Mammary epithelial cell (primary cell): ENCODE measurements at regions not wholly inside any gene's neighbourhood (a gene's known extent, or its start where the extent isn't known, plus 50 kb on each side); places are given as distances from the start of the nearest gene placed in this dataset.

Experiments
- CTCF ChIP-seq, 2 donors: IDR thresholded peaks in 1 of 2; conservative IDR thresholded peaks in 1 of 2; 2 replicates each; pipeline ENCODE4 v1.5.1; 2011 to 2012; ENCODE audit warnings: inconsistent platforms in 2 of 2, low read length in 2 of 2, mild to moderate bottlenecking in 2 of 2, control low read depth in 1 of 2, low read depth in 1 of 2; ENCODE audit not compliant: insufficient read depth in 1 of 2; ENCODE audit errors: extremely low read depth in 1 of 2
- EZH2 ChIP-seq: IDR thresholded peaks from 2 replicates; pipeline ENCODE4 v1.6.1; 2012; ENCODE audit warnings: low read length, inconsistent platforms, borderline replicate concordance

GRCh38 chr9:12922224-12922866 is 147.5 kb downstream of the LURAP1L start:
- peak; percentile 10 for TF ChIP-seq CTCF (conservative IDR thresholded peaks at IDR 0.05 in 1 of 2, IDR thresholded peaks at IDR 0.05 in 1 of 2; ENCODE audit: extremely low read depth in 1 of 2, insufficient read depth in 1 of 2, low read depth in 1 of 2, low read length in 2 of 2)
- no peak for TF ChIP-seq EZH2
